CD4-positive, alpha-beta memory T cell (primary cell): ENCODE measurements at regions not wholly inside any gene's neighbourhood (a gene's known extent, or its start where the extent isn't known, plus 50 kb on each side); places are given as distances from the start of the nearest gene placed in this dataset.

Experiments used
- CTCF ChIA-PET: fragments of 350-600 bp; sonication (Branson Sonifier 250); formaldehyde crosslinking; loops from one replicate; lab custom pipeline; 2021; ENCODE audit warnings: inconsistent platforms; ENCODE audit not compliant: partially characterized antibody; lab: Charles Lee
- POLR2A ChIA-PET: fragments of 350-600 bp; sonication (Branson Sonifier 250); formaldehyde crosslinking; loops from one replicate; lab custom pipeline; 2021; ENCODE audit not compliant: partially characterized antibody; lab: Charles Lee
- DNase-seq, 5 donors: peaks; one replicate each; pipeline versions ENCODE4 v3.0.0 to v3.0.0-alpha.2; 2020 to 2022; ENCODE audit warnings: mixed read lengths in 1 of 5
- H3K27ac ChIP-seq: one replicate; pipeline ENCODE4 v1.7.0; 2013; ENCODE audit warnings: low read depth, low read length
- H3K27me3 ChIP-seq: 2 replicates; pipeline ENCODE4 v1.7.0; 2013; ENCODE audit warnings: mild to moderate bottlenecking, low read length, moderate library complexity; ENCODE audit not compliant: insufficient read depth
- H3K36me3 ChIP-seq: 2 replicates; pipeline ENCODE4 v1.7.0; 2013; ENCODE audit warnings: mild to moderate bottlenecking, low read length, moderate library complexity; ENCODE audit not compliant: insufficient read depth
- H3K4me1 ChIP-seq: 2 replicates; pipeline ENCODE4 v1.7.0; 2013; ENCODE audit warnings: mild to moderate bottlenecking, low read length, moderate library complexity; ENCODE audit not compliant: insufficient read depth
- H3K4me3 ChIP-seq, 2 donors: one replicate each; pipeline ENCODE4 v1.7.0; 2013; ENCODE audit warnings: low read length in 2 of 2, mild to moderate bottlenecking in 1 of 2
- H3K9me3 ChIP-seq, 2 donors: one replicate each; pipeline ENCODE4 v1.7.0; 2013; ENCODE audit warnings: low read length in 2 of 2, control low read depth in 1 of 2; ENCODE audit not compliant: control insufficient read depth in 1 of 2
- H3K27ac Mint-ChIP-seq, 7 donors: one replicate each; pipeline ENCODE4 v1.8.0; 2020 to 2021; ENCODE audit warnings: mixed read lengths in 7 of 7, mild to moderate bottlenecking in 6 of 7, inconsistent platforms in 3 of 7, moderate library complexity in 3 of 7
- H3K27me3 Mint-ChIP-seq, 2 donors: one replicate each; pipeline ENCODE4 v1.8.0; 2020 to 2021; ENCODE audit warnings: mixed read lengths in 2 of 2
- H3K36me3 Mint-ChIP-seq, 2 donors: one replicate each; pipeline ENCODE4 v1.8.0; 2020 to 2021; ENCODE audit warnings: mixed read lengths in 2 of 2, inconsistent platforms in 1 of 2, mild to moderate bottlenecking in 1 of 2
- H3K4me1 Mint-ChIP-seq, 4 donors: one replicate each; pipeline ENCODE4 v1.8.0; 2020 to 2021; ENCODE audit warnings: mixed read lengths in 4 of 4, mild to moderate bottlenecking in 1 of 4
- H3K4me3 Mint-ChIP-seq, 8 donors: one replicate each; pipeline ENCODE4 v1.8.0; 2020 to 2021; ENCODE audit warnings: mixed read lengths in 8 of 8, mild to moderate bottlenecking in 7 of 8, moderate library complexity in 6 of 8, inconsistent platforms in 3 of 8
- H3K9me3 Mint-ChIP-seq, 8 donors: one replicate each; pipeline ENCODE4 v1.8.0; 2020 to 2021; ENCODE audit warnings: mixed read lengths in 8 of 8, mild to moderate bottlenecking in 5 of 8, inconsistent platforms in 3 of 8, moderate library complexity in 1 of 8
- intact Hi-C: fragments of 100-400 bp; cut with micrococcal nuclease; formaldehyde crosslinking; loops from one replicate; pipeline ENCODE4 v1.15.1; 2023

GRCh38 chr4:53959343-53960120, 104.9 kb downstream of the CHIC2 start:
- Mint-ChIP-seq H3K4me1 (no peaks in the 10 kb centered on the region), H3K9me3 (no peaks in the 10 kb centered on the region), H3K27ac (peak overlapping the region in 1 of 7 donors; percentile 37), H3K36me3 (no peaks in the 10 kb centered on the region), H3K27me3 (no peaks in the 10 kb centered on the region), H3K4me3 (no peak overlapping the region)
- Histone ChIP-seq H3K36me3 (no peaks in the 10 kb centered on the region), H3K27ac (no peak overlapping the region), H3K4me3 (no peak overlapping the region), H3K9me3 (no peaks in the 10 kb centered on the region), H3K4me1 (no peaks in the 10 kb centered on the region), H3K27me3 (no peaks in the 10 kb centered on the region)
- ChIA-PET CTCF (no interaction called here), POLR2A (no interaction called here)
- intact Hi-C loops: no loop called here
- DNase-seq: no peak

- H3K36me3 ChIP-seq: no peaks in the 10 kb centered on the region
- intact Hi-C loops: no loop called here
Observed at GRCh38 chr4:53956454-53956853, 108.0 kb downstream of the CHIC2 start.

DNA sequence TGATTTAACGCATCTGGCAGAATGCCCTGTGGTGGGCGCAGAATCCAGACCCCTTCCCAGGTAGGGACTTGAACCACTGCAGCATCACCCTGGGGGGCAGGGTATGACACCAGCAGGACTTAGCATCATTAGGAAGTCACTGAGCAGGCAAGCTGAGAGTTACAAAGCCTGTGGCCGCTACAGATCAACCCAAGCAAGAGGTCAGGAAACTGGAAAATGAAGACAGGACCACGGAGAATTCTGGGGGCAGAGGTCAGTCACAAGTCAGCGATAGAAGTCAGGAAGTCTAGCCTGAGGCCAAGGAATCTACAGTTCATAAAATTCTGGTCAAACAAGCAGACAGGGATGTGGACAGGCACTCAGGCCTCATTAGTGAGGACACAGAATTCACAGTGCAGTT, 108.4 kb downstream of the CHIC2 start:
- no peak for DNase-seq
- Histone ChIP-seq H3K4me3 (no peak overlapping the region), H3K36me3 (no peaks in the 10 kb centered on the region), H3K27me3 (no peaks in the 10 kb centered on the region), H3K9me3 (no peaks in the 10 kb centered on the region), H3K27ac (no peak overlapping the region), H3K4me1 (no peaks in the 10 kb centered on the region)
- ChIA-PET POLR2A (no interaction called here), CTCF (no interaction called here)
- Mint-ChIP-seq H3K27me3 (no peaks in the 10 kb centered on the region), H3K9me3 (no peaks in the 10 kb centered on the region), H3K4me1 (no peaks in the 10 kb centered on the region), H3K27ac (no peak overlapping the region), H3K4me3 (no peak overlapping the region), H3K36me3 (no peaks in the 10 kb centered on the region)
- intact Hi-C loops: no loop called here

More at GRCh38 chr4:53956454-53956853, 108.0 kb downstream of the CHIC2 start:
- no peak overlapping the region for H3K4me3 Mint-ChIP-seq
- H3K9me3 Mint-ChIP-seq: no peaks in the 10 kb centered on the region
- no peaks in the 10 kb centered on the region for H3K27me3 Mint-ChIP-seq
- H3K4me3 ChIP-seq: no peak overlapping the region
- H3K4me1 ChIP-seq: no peaks in the 10 kb centered on the region
- no peaks in the 10 kb centered on the region for H3K4me1 Mint-ChIP-seq
- H3K27ac ChIP-seq: no peak overlapping the region
- DNase-seq: no peak
- H3K27me3 ChIP-seq: no peaks in the 10 kb centered on the region
- ChIA-PET CTCF (no interaction called here), POLR2A (no interaction called here)
- H3K36me3 Mint-ChIP-seq: no peaks in the 10 kb centered on the region
- H3K9me3 ChIP-seq: no peaks in the 10 kb centered on the region
- no peak overlapping the region for H3K27ac Mint-ChIP-seq

DNA sequence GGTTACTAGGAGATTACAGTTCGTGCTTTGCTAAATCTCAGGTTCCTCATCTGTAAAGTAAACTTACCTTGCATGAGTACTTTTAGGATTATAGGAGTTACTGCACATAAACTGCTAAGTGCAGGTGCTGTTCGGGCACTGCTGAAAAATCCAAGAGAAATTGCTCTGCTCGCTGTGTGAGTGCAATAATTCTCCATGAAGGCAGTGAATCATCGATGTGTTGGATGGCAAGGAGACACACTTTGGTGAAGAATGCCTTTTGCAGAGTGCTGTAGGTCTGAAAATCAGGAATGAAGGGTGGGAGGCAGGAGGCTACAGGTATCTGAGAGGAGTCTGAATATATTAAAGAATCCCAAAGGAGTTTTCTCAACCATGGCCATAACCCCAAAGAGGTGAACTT, 113.0 kb downstream of the CHIC2 start:
- Histone ChIP-seq H3K9me3 (no peaks in the 10 kb centered on the region), H3K4me1 (no peaks in the 10 kb centered on the region), H3K4me3 (no peak overlapping the region), H3K27me3 (no peaks in the 10 kb centered on the region), H3K27ac (no peak overlapping the region), H3K36me3 (no peaks in the 10 kb centered on the region)
- Mint-ChIP-seq H3K27ac (no peak overlapping the region), H3K4me1 (no peaks in the 10 kb centered on the region), H3K36me3 (no peaks in the 10 kb centered on the region), H3K27me3 (peaks cover 0 to 5% of the 10 kb centered on the region in 2 donors), H3K9me3 (no peaks in the 10 kb centered on the region), H3K4me3 (no peak overlapping the region)
- DNase-seq: no peak
- ChIA-PET CTCF (no interaction called here), POLR2A (no interaction called here)
- intact Hi-C loops: no loop called here

- Mint-ChIP-seq H3K9me3 (peaks cover 0 to 15% (median 10%) of the 10 kb centered on the region in 8 donors), H3K4me1 (no peaks in the 10 kb centered on the region), H3K27me3 (peaks cover 5% of the 10 kb centered on the region in 2 donors), H3K4me3 (no peak overlapping the region), H3K36me3 (peaks cover 2 to 10% of the 10 kb centered on the region in 2 donors), H3K27ac (no peak overlapping the region)
- H3K4me3 ChIP-seq: no peak overlapping the region
- H3K27me3 ChIP-seq: no peaks in the 10 kb centered on the region
- POLR2A ChIA-PET: no interaction called here
- no peaks in the 10 kb centered on the region for H3K9me3 ChIP-seq
- H3K36me3 ChIP-seq: no peaks in the 10 kb centered on the region
- no peaks in the 10 kb centered on the region for H3K4me1 ChIP-seq
- no peak overlapping the region for H3K27ac ChIP-seq
- no peak for DNase-seq
- intact Hi-C loops: no loop called here
- CTCF ChIA-PET: interaction anchor here (1.7 kb wide), 1 partner anchor 13 kb away, joined by 5 read pairs; no protein-coding TSS in a partner anchor
Observed at GRCh38 chr4:53943345-53944085, 120.9 kb downstream of the CHIC2 start.

- Histone ChIP-seq H3K27me3 (no peaks in the 10 kb centered on the region), H3K36me3 (no peaks in the 10 kb centered on the region)
Observed at GRCh38 chr4:53942712-53943111, 121.7 kb downstream of the CHIC2 start.

DNA sequence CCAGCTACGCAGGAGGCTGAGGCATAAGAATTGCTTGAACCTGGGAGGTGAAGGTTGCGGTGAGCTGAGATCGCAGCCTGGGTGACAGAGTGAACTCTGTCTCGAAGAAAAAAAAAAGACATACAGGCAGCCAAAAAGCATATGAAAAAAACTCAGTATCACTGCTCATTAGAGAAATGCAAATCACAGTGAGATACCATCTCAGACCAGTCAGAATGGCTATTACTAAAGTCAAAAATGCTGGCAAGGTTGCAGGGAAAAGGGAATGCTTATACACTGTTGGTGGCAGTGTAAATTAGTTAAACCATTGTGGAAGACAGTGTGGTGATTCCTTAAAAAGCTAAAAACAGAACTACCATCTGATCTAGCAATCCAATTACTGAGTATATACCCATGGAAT, 123.1 kb downstream of the CHIC2 start:
- intact Hi-C loops: no loop called here
- CTCF ChIA-PET: interaction anchor here (0.8 to 1.5 kb wide), 4 partner anchors 8 to 291 kb away, joined by 3 to 4 read pairs (median 3); no protein-coding TSS in a partner anchor
- H3K4me1 ChIP-seq: no peaks in the 10 kb centered on the region
- no peak overlapping the region for H3K27ac ChIP-seq
- H3K27me3 ChIP-seq: no peaks in the 10 kb centered on the region
- no peaks in the 10 kb centered on the region for H3K36me3 ChIP-seq
- H3K36me3 Mint-ChIP-seq: peaks cover 2 to 14% of the 10 kb centered on the region in 2 donors
- POLR2A ChIA-PET: no interaction called here
- peaks cover 0 to 5% of the 10 kb centered on the region in 2 donors for H3K27me3 Mint-ChIP-seq
- no peak overlapping the region for H3K4me3 Mint-ChIP-seq
- no peak overlapping the region for H3K4me3 ChIP-seq
- H3K9me3 Mint-ChIP-seq: peaks cover 0 to 15% (median 10%) of the 10 kb centered on the region in 8 donors
- H3K9me3 ChIP-seq: no peaks in the 10 kb centered on the region
- no peak overlapping the region for H3K27ac Mint-ChIP-seq
- H3K4me1 Mint-ChIP-seq: no peaks in the 10 kb centered on the region
- no peak for DNase-seq

More at GRCh38 chr4:53942712-53943111, 121.7 kb downstream of the CHIC2 start:
- Histone ChIP-seq H3K27ac (no peak overlapping the region), H3K9me3 (no peaks in the 10 kb centered on the region), H3K4me3 (no peak overlapping the region), H3K4me1 (no peaks in the 10 kb centered on the region)
- Mint-ChIP-seq H3K9me3 (peaks cover 0 to 15% (median 10%) of the 10 kb centered on the region in 8 donors), H3K27me3 (peaks cover 1 to 5% of the 10 kb centered on the region in 2 donors), H3K27ac (no peak overlapping the region), H3K4me3 (no peak overlapping the region), H3K4me1 (no peaks in the 10 kb centered on the region), H3K36me3 (peaks cover 2 to 13% of the 10 kb centered on the region in 2 donors)
- intact Hi-C loops: no loop called here
- no peak for DNase-seq
- CTCF ChIA-PET: interaction anchor here (1.5 to 1.7 kb wide), 2 partner anchors 12 to 289 kb away, joined by 4 to 5 read pairs; no protein-coding TSS in a partner anchor
- POLR2A ChIA-PET: no interaction called here
